ENCODE measurements at regions not wholly inside any gene's neighbourhood (a gene's known extent, or its start where the extent isn't known, plus 50 kb on each side); places are given as distances from the start of the nearest gene placed in this dataset.
A peak's percentile ranks its signal among the peaks of the same experiment; 100 is the strongest.

- Mint-ChIP-seq H3K27me3 (peaks cover 7% of the 10 kb centered on the region), H3K4me1 (no peaks in the 10 kb centered on the region), H3K36me3 (no peaks in the 10 kb centered on the region), H3K4me3 (no peak overlapping the region), H3K27ac (no peak overlapping the region), H3K9me3 (no peaks in the 10 kb centered on the region)
- POLR2A ChIA-PET, result no interaction called here
- DNase-seq, result no peak
- no peak for ATAC-seq (ENCODE audit: low read depth)
These were observed 141.1 kb upstream of the CITED2 start for GRCh38 chr6:139515511-139515910.

- H3K27ac Mint-ChIP-seq, result no peak overlapping the region
- H3K36me3 Mint-ChIP-seq, result no peaks in the 10 kb centered on the region
- H3K27me3 Mint-ChIP-seq, result peaks cover 7% of the 10 kb centered on the region
- ATAC-seq (ENCODE audit: low read depth) (no peak), DNase-seq (no peak)
- no peaks in the 10 kb centered on the region for H3K9me3 Mint-ChIP-seq
- POLR2A ChIA-PET, result no interaction called here
- H3K4me3 Mint-ChIP-seq, result no peak overlapping the region
- H3K4me1 Mint-ChIP-seq, result no peaks in the 10 kb centered on the region
These were observed 140.4 kb upstream of the CITED2 start for GRCh38 chr6:139514819-139515218.

- H3K4me3 Mint-ChIP-seq, result no peak overlapping the region
- H3K9me3 Mint-ChIP-seq, result no peaks in the 10 kb centered on the region
- ATAC-seq (ENCODE audit: low read depth) (no peak), DNase-seq (no peak)
- H3K27me3 Mint-ChIP-seq, result peaks cover 10% of the 10 kb centered on the region
- H3K36me3 Mint-ChIP-seq, result no peaks in the 10 kb centered on the region
- H3K27ac Mint-ChIP-seq, result no peak overlapping the region
- no peaks in the 10 kb centered on the region for H3K4me1 Mint-ChIP-seq
- POLR2A ChIA-PET, result no interaction called here
These were observed 135.8 kb upstream of the CITED2 start for GRCh38 chr6:139510040-139510790.

- ATAC-seq (ENCODE audit: low read depth) (no peak), DNase-seq (no peak)
- no peak overlapping the region for H3K27ac Mint-ChIP-seq
- H3K4me3 Mint-ChIP-seq, result no peak overlapping the region
- POLR2A ChIA-PET, result no interaction called here
- no peaks in the 10 kb centered on the region for H3K9me3 Mint-ChIP-seq
- H3K4me1 Mint-ChIP-seq, result no peaks in the 10 kb centered on the region
- peaks cover 10% of the 10 kb centered on the region for H3K27me3 Mint-ChIP-seq
- H3K36me3 Mint-ChIP-seq, result no peaks in the 10 kb centered on the region
These were observed 134.7 kb upstream of the CITED2 start for GRCh38 chr6:139509167-139509566.

GRCh38 chr6:139508576-139508975 lies 134.1 kb upstream of the CITED2 start:
- Mint-ChIP-seq H3K4me3 (no peak overlapping the region), H3K9me3 (no peaks in the 10 kb centered on the region), H3K27ac (no peak overlapping the region), H3K36me3 (no peaks in the 10 kb centered on the region), H3K4me1 (no peaks in the 10 kb centered on the region), H3K27me3 (peaks cover 10% of the 10 kb centered on the region)
- POLR2A ChIA-PET, result no interaction called here
- DNase-seq (no peak), ATAC-seq (ENCODE audit: low read depth) (no peak)

GRCh38 chr6:139508023-139508422 lies 133.6 kb upstream of the CITED2 start:
- no peak overlapping the region for H3K4me3 Mint-ChIP-seq
- H3K4me1 Mint-ChIP-seq, result no peaks in the 10 kb centered on the region
- H3K27ac Mint-ChIP-seq, result no peak overlapping the region
- POLR2A ChIA-PET, result no interaction called here
- H3K9me3 Mint-ChIP-seq, result no peaks in the 10 kb centered on the region
- H3K36me3 Mint-ChIP-seq, result no peaks in the 10 kb centered on the region
- ATAC-seq (ENCODE audit: low read depth) (no peak), DNase-seq (no peak)
- H3K27me3 Mint-ChIP-seq, result peaks cover 7% of the 10 kb centered on the region

GRCh38 chr6:139500977-139501376 lies 126.5 kb upstream of the CITED2 start:
- no peaks in the 10 kb centered on the region for H3K4me1 Mint-ChIP-seq
- no peaks in the 10 kb centered on the region for H3K36me3 Mint-ChIP-seq
- no peak overlapping the region for H3K4me3 Mint-ChIP-seq
- DNase-seq, result no peak
- no peaks in the 10 kb centered on the region for H3K9me3 Mint-ChIP-seq
- H3K27ac Mint-ChIP-seq, result no peak overlapping the region
- no peak for ATAC-seq (ENCODE audit: low read depth)
- peaks cover 8% of the 10 kb centered on the region for H3K27me3 Mint-ChIP-seq
- POLR2A ChIA-PET, result no interaction called here

GRCh38 chr6:139498715-139499114 lies 124.3 kb upstream of the CITED2 start:
- H3K27ac Mint-ChIP-seq, result no peak overlapping the region
- no peaks in the 10 kb centered on the region for H3K9me3 Mint-ChIP-seq
- H3K4me3 Mint-ChIP-seq, result no peak overlapping the region
- no peaks in the 10 kb centered on the region for H3K4me1 Mint-ChIP-seq
- no peak for ATAC-seq (ENCODE audit: low read depth)
- DNase-seq, result no peak
- H3K27me3 Mint-ChIP-seq, result peaks cover 8% of the 10 kb centered on the region
- H3K36me3 Mint-ChIP-seq, result no peaks in the 10 kb centered on the region
- POLR2A ChIA-PET, result no interaction called here

GRCh38 chr6:139497345-139497961 lies 123.0 kb upstream of the CITED2 start:
- POLR2A ChIA-PET, result no interaction called here
- peaks cover under 1% of the 10 kb centered on the region for H3K9me3 Mint-ChIP-seq

GRCh38 chr6:139496654-139497344 lies 122.4 kb upstream of the CITED2 start:
- no peak for ATAC-seq (ENCODE audit: low read depth)
- H3K27ac Mint-ChIP-seq, result no peak overlapping the region

More at GRCh38 chr6:139497345-139497961, 123.0 kb upstream of the CITED2 start:
- Mint-ChIP-seq H3K4me1 (no peaks in the 10 kb centered on the region), H3K27me3 (peaks cover 8% of the 10 kb centered on the region), H3K27ac (no peak overlapping the region), H3K4me3 (no peak overlapping the region), H3K36me3 (no peaks in the 10 kb centered on the region)
- no peak for DNase-seq
- no peak for ATAC-seq (ENCODE audit: low read depth)

GRCh38 chr6:139494376-139494990 lies 120.0 kb upstream of the CITED2 start:
- H3K36me3 Mint-ChIP-seq, result peaks cover 4% of the 10 kb centered on the region
- H3K9me3 Mint-ChIP-seq, result peaks cover 1% of the 10 kb centered on the region
- no peak overlapping the region for H3K4me3 Mint-ChIP-seq
- H3K27ac Mint-ChIP-seq, result no peak overlapping the region
- POLR2A ChIA-PET, result no interaction called here
- no peak for DNase-seq
- H3K27me3 Mint-ChIP-seq, result peaks cover 6% of the 10 kb centered on the region
- peaks cover 4% of the 10 kb centered on the region for H3K4me1 Mint-ChIP-seq
- ATAC-seq (ENCODE audit: low read depth), result no peak

More at GRCh38 chr6:139496654-139497344, 122.4 kb upstream of the CITED2 start:
- no peaks in the 10 kb centered on the region for H3K36me3 Mint-ChIP-seq
- no peak for DNase-seq
- POLR2A ChIA-PET, result no interaction called here
- H3K4me3 Mint-ChIP-seq, result no peak overlapping the region
- H3K9me3 Mint-ChIP-seq, result peaks cover 1% of the 10 kb centered on the region
- no peaks in the 10 kb centered on the region for H3K4me1 Mint-ChIP-seq
- H3K27me3 Mint-ChIP-seq, result peaks cover 8% of the 10 kb centered on the region

- ATAC-seq (ENCODE audit: low read depth) (peak; percentile 56), DNase-seq (no peak)
- H3K4me1 Mint-ChIP-seq, result peaks cover 4% of the 10 kb centered on the region
- peak overlapping the region; percentile 1 for H3K27ac Mint-ChIP-seq
- no peak overlapping the region for H3K4me3 Mint-ChIP-seq
- POLR2A ChIA-PET, result interaction anchor here (1.4 kb wide), 1 partner anchor 116 kb away, joined by 4 read pairs; the partner anchor contains the start of gene CITED2
- no peaks in the 10 kb centered on the region for H3K27me3 Mint-ChIP-seq
- peaks cover 1% of the 10 kb centered on the region for H3K9me3 Mint-ChIP-seq
- peaks cover 4% of the 10 kb centered on the region for H3K36me3 Mint-ChIP-seq
These were observed 116.0 kb upstream of the CITED2 start for GRCh38 chr6:139490482-139490881.

- Mint-ChIP-seq H3K4me1 (peaks cover 4% of the 10 kb centered on the region), H3K27me3 (no peaks in the 10 kb centered on the region), H3K4me3 (no peak overlapping the region), H3K27ac (no peak overlapping the region), H3K36me3 (peaks cover 4% of the 10 kb centered on the region), H3K9me3 (no peaks in the 10 kb centered on the region)
- DNase-seq (no peak), ATAC-seq (ENCODE audit: low read depth) (no peak)
- POLR2A ChIA-PET, result no interaction called here
These were observed 112.0 kb upstream of the CITED2 start for GRCh38 chr6:139486476-139486799.

All from activated naive CD8-positive, alpha-beta T cell treated with anti-CD3 and anti-CD28 coated beads, Interleukin-2, amount 10 ng/mL, durations not matched to agents 7 days and 5 days (primary cell).